Glomerular visceral epithelial cell (primary cell): ENCODE measurements at regions not wholly inside any gene's neighbourhood (a gene's known extent, or its start where the extent isn't known, plus 50 kb on each side); places are given as distances from the start of the nearest gene placed in this dataset.

ENCODE experiments used
- DNase-seq: peaks from one replicate; pipeline ENCODE4 v3.0.0-alpha.2; 2016; ENCODE audit errors: extremely low spot score

DNA sequence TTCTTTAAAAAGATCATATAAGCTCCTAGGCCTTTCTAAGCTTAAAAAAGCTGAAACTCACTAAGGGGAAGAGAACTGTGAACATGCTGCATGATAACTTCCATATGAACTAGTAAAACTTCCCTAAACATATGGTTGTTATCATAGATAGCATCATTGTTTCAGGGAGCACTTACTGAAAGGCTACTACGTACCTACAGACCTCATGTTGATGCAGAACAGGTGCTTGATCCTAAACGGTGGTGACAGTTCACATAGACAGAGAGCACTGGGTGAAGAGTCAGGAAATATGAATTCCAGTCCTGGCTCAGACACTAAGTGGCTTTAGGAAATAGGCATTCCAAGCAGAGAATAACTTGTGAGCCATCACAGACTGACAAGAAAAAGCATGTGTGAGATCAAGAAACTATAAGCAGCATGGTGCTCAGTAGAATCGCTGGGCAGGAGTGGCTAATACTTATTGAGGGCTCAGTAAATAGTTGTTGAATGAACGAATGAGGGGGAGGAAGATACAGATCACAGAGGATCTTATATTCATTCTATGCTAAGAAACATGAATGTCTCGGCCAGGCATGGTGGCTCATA, 78.4 kb upstream of the NUDT4 start:
- DNase-seq, result no peak

DNA sequence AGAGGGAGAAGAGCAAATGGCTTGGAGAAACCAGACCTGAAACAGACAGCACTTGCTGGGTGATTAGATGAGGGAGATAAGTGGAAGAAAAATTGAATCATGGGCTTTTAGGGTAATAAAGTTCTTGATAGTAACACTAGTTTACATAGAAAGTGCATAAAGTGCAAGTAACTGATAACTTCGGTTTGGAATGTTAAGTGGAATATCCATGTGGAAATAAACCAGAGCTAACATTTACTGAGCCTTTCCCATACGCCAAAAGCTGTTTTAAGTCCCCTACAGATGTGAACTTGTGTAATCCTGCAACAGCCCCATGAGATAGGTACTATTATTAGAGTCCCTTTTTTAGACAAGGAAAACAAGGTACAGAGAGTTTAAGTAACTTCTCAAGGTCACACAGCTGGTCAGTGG, 77.1 kb upstream of the NUDT4 start:
- DNase-seq, result no peak

DNA sequence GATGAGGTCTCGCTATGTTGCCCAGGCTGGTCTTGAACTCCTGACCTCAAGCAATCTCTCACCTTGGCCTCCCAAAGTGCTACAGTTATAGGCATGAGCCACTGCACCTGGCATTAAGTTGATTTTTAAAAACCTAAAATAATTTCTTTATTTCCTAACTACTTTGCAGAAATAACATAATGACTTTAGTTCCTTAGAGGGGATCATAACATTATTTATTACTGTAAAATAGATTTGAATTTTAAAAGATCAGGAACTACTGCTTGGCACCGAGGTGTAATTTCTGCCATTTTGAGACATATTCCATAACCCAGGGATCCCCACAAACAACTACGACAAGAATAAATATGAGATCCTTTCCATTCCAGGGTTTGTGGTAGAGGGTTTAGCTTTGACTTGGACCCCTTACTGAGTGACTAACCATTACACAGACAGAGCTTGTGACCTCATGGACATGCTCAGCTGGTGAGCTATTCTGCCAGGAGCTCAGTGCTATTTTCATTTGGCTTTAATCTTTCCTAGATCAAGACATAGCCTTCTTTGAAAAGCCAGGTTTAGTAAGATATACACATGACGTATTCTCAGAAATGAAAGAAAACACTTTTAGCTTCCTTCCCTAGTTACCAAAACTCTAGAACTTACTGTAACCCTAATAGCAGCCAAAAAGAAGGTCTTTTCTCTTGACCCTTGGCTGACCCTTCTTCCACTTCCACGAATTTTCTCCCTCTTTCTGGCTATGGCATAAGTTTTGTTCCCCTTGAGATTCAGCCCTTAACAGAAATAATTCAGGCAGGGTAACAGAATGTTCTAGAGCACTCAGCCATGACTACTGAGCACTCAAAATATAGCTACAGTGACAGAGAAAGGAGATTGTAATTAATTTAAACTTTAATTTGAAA, 75.1 kb upstream of the NUDT4 start:
- DNase-seq, result peak; percentile 34

DNA sequence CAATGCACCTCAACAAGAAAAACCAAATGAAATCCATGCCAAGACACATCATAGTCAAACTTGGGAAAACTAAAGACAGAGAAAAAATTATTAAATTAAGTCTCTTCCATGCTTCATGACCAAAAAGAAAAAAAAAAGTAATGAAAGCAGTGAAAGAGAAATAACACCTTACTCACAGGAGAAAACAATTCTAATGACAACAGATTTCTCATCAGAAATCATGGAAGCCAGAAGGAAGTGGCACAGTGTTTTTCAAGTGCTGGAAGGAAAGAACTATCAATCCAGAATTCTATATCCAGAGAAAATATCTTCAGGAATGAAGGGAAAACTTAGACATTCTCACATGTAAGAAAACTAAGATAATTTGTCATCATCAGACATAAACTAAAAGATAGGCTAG, 71.1 kb upstream of the NUDT4 start:
- no peak for DNase-seq

DNA sequence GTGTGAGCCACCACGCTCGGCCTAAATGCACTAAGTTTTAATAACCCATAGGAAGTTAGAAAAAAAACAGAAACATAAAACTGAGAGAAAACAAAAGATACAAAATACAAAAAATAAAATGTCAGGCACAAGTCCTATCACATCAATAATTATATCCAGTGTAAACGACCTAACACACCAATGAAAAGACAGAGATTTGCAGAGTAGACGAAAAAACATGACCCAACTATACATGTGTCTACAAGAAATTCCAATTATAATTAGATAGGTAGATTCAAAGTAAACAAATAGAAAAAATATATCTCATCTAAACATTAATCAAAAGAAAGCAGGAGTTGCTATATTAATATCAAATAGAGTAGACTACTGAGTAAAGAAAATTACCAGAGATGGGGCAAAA, 69.4 kb upstream of the NUDT4 start:
- DNase-seq, result no peak

DNA sequence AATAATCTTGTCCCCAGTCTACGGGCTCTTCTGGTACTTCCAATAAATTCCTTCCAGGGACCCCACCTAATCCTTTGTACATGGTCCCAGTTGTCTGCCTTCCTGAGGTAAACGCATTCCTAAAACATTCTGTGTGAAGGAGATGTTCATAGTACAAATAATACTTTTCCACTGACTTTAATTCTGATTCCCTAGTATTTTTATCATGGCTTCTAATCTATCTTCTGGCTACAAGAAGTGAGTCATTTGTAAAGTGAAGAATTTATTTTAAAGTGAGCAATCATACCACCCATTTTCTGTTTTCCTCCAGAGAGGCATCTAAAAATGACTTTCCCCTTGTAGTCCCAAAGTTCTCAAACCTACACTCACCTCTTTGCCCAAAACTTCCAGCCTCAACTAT, 65.9 kb upstream of the NUDT4 start:
- DNase-seq, result no peak

DNA sequence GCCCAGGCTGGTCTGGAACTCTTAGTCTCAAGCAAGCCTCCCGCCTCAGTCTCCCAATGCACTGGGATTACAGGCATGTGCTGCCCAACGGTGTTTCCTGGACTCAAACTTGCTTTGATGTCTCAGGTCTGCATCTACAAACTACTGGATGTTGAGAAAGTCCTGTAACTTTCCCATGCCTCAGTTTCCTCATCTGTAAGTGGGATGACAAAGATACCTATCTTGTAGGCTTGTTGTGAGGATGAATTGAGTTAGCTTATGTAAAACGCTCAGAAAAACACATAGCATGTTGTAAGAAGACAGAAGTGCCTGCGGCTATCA, 63.6 kb upstream of the NUDT4 start:
- no peak for DNase-seq

DNA sequence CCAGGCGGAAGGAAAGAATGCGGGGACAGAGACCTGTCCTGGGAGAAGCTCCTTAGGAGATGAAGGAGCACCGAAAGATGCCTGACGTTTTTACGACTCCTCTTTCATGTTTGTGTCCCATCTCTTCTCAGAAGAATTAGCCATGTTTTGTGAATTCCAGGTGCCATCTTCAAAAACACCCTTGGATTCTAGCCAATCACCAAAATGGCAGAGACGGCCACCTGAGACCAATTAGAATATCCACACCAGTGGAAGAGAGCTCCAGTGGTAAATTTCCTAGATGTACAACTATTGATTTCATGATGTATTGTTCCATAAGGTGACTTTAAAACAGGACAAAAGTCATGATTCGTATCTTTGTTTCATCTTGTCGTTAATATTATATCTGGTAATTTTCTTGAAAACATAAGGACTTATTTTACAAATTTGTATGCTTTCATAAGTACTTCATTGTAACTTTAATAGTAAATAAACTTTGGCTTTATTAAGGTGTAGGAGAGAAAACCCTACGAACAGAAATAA, 62.3 kb upstream of the NUDT4 start:
- DNase-seq, result no peak

DNA sequence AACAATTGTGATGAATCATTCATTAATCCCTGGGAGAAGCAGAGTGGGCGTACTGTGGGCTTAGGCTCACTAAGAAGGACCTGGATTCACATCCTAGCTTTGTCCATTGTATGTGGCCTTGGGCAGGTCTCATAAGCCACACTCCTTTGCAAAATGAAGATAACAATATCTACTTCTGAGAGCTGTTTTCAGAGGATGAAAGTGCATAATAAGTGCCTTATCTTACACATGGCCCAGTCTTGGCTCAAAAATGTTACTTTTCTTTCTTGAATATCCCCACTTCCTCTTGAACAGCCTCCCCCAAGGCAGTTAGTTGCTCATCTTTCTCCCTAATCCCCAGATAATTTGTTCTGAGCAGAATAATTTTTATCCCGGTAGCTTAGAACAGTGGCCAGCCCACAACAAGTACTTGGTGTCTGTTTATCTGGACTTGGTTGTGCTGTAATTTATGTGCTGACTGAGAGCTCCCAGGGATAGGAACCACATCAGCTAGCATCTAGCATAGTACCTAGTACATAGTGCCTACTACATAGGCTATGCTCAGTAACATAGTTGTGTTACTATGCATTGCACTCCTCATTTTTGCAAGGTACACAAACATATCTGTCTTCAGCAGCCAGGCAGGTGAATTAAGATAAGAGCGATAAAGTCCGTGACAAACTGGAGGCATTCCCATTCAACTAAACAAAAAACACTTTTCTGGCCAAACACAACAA, 61.7 kb upstream of the NUDT4 start:
- no peak for DNase-seq

DNA sequence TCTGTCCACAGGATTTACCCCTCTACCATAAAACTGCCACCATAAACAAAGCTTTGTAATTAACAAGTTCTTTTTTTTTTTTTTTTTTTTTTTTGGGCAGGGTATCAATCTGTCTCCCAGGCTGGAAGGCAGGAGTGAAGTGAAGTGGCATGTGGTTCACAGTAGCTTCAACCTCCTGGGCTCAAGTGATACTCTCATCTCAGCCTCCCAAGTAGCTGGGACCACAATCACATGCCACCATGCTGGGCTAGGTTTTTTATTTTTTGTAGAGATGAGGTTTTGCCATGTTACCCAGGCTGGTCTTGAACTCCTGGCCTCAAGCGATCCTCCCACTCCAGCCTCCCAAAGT, 61.1 kb upstream of the NUDT4 start:
- DNase-seq, result no peak

DNA sequence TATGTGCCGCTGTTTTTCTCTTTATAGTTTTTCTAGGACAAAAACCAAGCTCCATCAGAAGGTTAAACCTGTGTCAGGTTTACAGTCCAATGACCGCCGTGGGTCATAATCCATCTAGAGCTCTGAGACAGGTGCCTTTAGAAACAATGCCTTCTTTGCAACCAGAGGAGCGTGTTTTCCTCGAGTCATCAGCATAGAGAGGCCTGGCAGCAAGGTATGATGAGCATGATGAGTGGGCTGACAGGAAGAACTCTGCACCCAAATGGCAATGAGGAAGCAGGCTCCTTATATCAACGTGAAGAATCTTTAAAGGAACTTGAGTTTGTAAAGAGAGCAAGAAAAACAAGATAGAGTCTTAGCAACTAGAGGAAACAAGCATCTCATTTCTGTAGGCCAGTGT, 60.5 kb upstream of the NUDT4 start:
- no peak for DNase-seq

DNA sequence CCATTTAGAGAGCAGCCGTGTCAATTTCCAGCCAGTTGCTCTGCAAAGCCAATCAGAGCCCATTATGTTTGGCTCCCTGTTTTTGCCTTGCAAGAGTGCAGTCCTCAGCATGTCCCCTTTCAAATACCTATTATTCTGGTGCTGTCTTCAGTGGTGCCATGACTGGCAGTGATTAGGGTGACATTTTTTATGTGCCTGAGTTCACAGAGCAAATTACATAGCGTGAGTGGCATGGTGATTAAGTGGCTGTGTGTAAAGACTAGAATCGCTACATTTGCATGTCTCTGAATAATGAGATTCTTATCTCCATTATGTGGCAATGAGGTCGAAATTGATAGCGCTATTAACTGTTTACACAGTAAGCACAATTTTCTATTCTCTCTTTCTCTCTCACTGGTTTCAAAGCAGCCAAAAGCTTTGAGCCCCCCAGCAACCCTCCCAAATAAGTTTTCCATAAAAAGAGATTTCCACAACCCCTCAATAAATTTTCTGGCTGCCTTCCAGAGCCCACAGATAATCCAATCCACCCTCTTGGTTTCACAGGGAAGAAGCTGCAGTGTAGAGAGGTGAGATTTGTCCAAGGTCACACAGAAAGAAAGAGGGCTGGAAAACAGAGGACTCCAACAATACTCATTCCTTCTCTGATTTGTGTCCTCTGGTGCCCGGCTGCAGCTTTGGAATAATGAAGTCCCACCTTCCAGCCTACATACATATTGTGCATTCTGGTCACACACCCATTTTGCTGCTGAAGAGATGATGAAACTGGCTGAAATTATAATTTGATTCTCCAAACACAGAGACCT, 58.8 kb upstream of the NUDT4 start:
- no peak for DNase-seq

DNA sequence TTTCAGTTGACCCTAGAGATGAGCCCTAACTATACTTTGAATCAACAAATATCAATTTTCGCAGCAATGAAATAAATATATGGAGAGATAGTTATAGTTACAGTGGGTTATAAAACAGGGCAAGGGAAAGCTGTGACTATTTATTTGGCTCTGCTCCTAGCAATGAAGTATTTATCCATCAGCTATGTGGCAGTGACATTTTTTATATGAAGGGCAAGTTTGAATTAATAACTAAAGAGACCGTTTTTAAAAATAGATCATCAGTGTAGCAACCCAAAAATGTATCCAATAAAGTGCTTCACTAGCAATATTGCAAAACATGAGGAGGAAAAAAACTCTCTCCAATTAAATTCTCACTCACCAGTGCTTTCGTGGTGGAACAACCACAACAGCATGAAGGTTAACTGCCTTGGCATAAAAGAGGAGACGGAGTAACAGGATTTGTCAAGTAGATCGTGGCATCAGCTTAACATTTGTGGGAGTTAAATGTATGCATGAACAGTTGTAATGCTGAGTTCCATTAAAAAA, 58.1 kb upstream of the NUDT4 start:
- no peak for DNase-seq

DNA sequence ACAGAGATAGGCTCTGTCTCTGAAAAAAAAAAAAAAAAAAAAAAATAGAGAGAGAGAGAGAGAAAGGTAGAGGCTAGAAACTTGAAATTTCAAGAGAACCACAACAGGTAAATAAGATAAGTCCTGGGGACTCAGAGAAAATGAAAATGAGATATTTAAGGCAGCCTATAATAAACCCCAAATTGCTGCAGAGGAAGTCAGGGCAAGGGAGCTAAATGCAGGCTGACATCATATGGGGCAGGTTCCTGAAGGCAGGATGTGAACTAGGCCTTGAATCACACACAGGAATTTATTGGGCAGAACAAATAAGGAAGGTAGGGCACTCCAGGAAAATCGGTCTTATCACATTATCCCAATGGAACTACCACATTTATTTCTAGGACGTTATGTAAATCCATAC, 54.9 kb upstream of the NUDT4 start:
- peak; percentile 25 for DNase-seq

DNA sequence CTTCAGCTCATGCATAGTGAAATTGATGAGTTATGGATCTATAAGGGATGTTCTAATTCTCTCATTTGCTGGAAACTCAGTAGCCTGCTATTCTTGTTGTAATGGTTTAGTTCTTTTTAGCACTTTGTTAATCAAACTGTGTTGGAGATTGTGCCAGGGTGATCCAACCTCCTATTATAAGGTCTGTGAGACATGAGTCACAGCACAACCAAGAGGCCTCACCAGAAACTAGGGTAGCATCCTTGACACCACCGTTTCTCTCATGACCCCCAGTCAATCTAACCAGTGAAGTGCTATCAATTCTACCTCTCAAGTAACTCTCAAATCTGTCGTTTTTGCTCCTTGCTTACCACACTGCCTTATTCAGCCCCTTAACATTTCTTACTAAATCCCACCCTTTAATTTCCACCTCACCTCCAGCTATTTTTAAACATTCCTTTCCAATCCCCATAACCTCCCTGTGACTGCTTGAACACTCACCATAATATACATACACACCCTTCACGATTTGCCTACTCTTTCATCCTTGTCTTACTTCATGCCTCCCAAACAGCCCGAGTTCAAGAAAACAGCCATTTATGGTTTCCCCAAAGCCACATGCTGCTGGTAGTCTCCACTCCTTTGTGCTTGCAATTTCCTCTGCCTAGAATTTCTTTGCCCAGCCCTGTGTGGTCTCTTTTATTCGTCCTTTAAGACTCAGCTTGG, 53.9 kb upstream of the NUDT4 start:
- no peak for DNase-seq

DNA sequence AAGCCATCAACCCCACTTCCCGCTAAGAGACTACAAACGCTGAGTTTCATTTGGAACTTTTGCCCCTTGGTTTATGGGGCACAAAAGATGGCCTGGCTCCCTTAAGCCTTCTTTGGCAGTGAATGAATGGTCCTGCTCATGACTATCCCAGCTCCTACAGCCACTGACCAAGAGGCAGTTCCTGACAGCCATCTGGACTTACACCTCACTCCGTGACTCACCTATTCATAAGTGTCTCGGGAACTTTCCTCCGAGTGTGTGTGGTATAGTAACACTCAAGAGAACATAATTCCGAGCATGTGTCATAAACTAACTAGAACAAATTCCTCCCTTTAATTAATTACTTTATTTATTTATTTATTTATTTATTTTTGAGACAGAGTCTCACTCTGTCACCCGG, 51.9 kb upstream of the NUDT4 start:
- DNase-seq, result peak; percentile 52
